ENCODE measurements at regions not wholly inside any gene's neighbourhood (a gene's known extent, or its start where the extent isn't known, plus 50 kb on each side); places are given as distances from the start of the nearest gene placed in this dataset.
"Not testable (repeated sequence)": the region's sequence is repeated elsewhere in the genome, so short reads cannot be mapped to it uniquely, and the experiment has no call there.

DNA sequence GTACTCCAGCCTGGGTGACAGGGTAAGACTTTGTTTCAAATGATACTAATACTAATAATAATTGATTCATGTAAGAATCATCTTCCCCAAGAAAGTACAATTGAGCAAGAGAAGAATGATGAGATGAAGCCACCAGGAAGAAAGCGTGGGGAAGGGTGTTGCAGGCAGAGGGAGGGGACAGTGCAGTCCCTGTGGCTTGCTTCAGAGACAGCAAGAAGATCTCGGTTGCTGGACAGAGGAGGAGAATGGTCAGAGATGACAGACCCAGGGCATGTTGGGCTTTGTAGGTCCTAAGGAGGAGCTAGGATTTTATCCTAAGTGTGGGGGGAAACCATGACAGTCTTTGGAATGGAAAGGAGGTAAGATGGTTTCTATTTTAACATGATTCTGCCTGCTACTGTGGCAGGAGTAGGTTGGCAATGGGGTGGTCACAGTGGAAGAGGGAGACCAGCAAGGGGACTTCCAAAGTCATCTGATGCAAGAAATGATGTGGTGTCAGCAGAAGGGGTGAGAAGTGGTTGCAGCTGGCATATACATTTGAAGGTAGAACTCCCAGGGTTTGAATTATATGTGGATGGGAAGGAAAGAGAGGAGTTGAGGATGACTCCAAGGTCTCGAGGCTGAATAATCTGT is 293.4 kb downstream of the NPIPA7 start:
- in situ Hi-C loops (cut with MboI; ENCODE audit: low sequenced_read_pairs); CTCF ChIA-PET; H3K9ac ChIP-seq (ENCODE audit: low read depth, low read length); H4K91ac ChIP-seq (ENCODE audit: insufficient read depth, low read depth, low read length); H2BK15ac ChIP-seq (ENCODE audit: low read depth, low read length); H2BK5ac ChIP-seq (ENCODE audit: low read depth, low read length, poor library complexity, severe bottlenecking); H4K8ac ChIP-seq (ENCODE audit: low read depth in 2 of 2, low read length in 2 of 2); H3K18ac ChIP-seq (ENCODE audit: low read depth, low read length); H3K27me3 ChIP-seq (ENCODE audit: control insufficient read depth, insufficient read depth, low read length); H4K20me1 ChIP-seq (ENCODE audit: insufficient read depth, low read length); H4K5ac ChIP-seq (ENCODE audit: low read depth, low read length); H3K4me2 ChIP-seq (ENCODE audit: low read depth, low read length); H2AK5ac ChIP-seq (ENCODE audit: low read depth, low read length); DNase-seq; dilution Hi-C loops (cut with HindIII; ENCODE audit: low sequenced_read_pairs, unreplicated experiment); H2AFZ ChIP-seq (replicated peaks; ENCODE audit: low read length, poor library complexity); H2AK9ac ChIP-seq (replicated peaks; ENCODE audit: low read depth, low read length, poor library complexity); H3K4ac ChIP-seq (ENCODE audit: low read depth, low read length); H3K56ac ChIP-seq (ENCODE audit: extremely low read depth, insufficient read depth, low read length); H3K23ac ChIP-seq (ENCODE audit: low read depth, low read length); H3K9me1 ChIP-seq (ENCODE audit: insufficient read depth, low read length); H3K27ac ChIP-seq (ENCODE audit: insufficient read depth, low read length); H3K36me3 ChIP-seq (ENCODE audit: control insufficient read depth, insufficient read depth, low read length); H3K79me1 ChIP-seq (ENCODE audit: low read depth in 1 of 2, low read length in 2 of 2); H3K9me3 ChIP-seq (ENCODE audit: control insufficient read depth, insufficient read depth, low read length); intact Hi-C loops (cut with micrococcal nuclease); BruUV-seq (replicated peaks); ATAC-seq (ENCODE audit: low read depth); H2BK20ac ChIP-seq (ENCODE audit: low read depth, low read length); H3K4me1 ChIP-seq (ENCODE audit: control insufficient read depth, insufficient read depth, low read length); H3K4me3 ChIP-seq (ENCODE audit: insufficient read depth, low read depth, low read length); H2BK120ac ChIP-seq (ENCODE audit: low read depth, low read length); H3K14ac ChIP-seq (replicated peaks; ENCODE audit: low read depth, low read length); POLR2A ChIA-PET (ENCODE audit: unreplicated experiment): not testable (repeated sequence)
- no CpG with 5 or more reads among the region's 3 CpGs for WGBS, 2 experiments (ENCODE audit: extremely low coverage in 2 of 2, insufficient read length in 1 of 2)

GRCh38 chr16:16674820-16675219 is 295.9 kb downstream of the NPIPA7 start:
- no CpG with 5 or more reads among the region's 9 CpGs for WGBS, 2 experiments (ENCODE audit: extremely low coverage in 2 of 2, insufficient read length in 1 of 2)
- H3K27ac ChIP-seq (ENCODE audit: insufficient read depth, low read length); POLR2A ChIA-PET (ENCODE audit: unreplicated experiment); H3K27me3 ChIP-seq (ENCODE audit: control insufficient read depth, insufficient read depth, low read length); H2BK15ac ChIP-seq (ENCODE audit: low read depth, low read length); BruUV-seq (replicated peaks); H4K5ac ChIP-seq (ENCODE audit: low read depth, low read length); H2AK9ac ChIP-seq (replicated peaks; ENCODE audit: low read depth, low read length, poor library complexity); intact Hi-C loops (cut with micrococcal nuclease); H3K56ac ChIP-seq (ENCODE audit: extremely low read depth, insufficient read depth, low read length); H4K91ac ChIP-seq (ENCODE audit: insufficient read depth, low read depth, low read length); H2AFZ ChIP-seq (replicated peaks; ENCODE audit: low read length, poor library complexity); H4K20me1 ChIP-seq (ENCODE audit: insufficient read depth, low read length); H3K79me1 ChIP-seq (ENCODE audit: low read depth in 1 of 2, low read length in 2 of 2); H2AK5ac ChIP-seq (ENCODE audit: low read depth, low read length); H3K4me2 ChIP-seq (ENCODE audit: low read depth, low read length); DNase-seq; H3K14ac ChIP-seq (replicated peaks; ENCODE audit: low read depth, low read length); H3K4me3 ChIP-seq (ENCODE audit: insufficient read depth, low read depth, low read length); H3K9me1 ChIP-seq (ENCODE audit: insufficient read depth, low read length); H3K9me3 ChIP-seq (ENCODE audit: control insufficient read depth, insufficient read depth, low read length); H3K4me1 ChIP-seq (ENCODE audit: control insufficient read depth, insufficient read depth, low read length); in situ Hi-C loops (cut with MboI; ENCODE audit: low sequenced_read_pairs); H3K23ac ChIP-seq (ENCODE audit: low read depth, low read length); ATAC-seq (ENCODE audit: low read depth); H3K36me3 ChIP-seq (ENCODE audit: control insufficient read depth, insufficient read depth, low read length); CTCF ChIA-PET; H2BK120ac ChIP-seq (ENCODE audit: low read depth, low read length); H3K9ac ChIP-seq (ENCODE audit: low read depth, low read length); H2BK5ac ChIP-seq (ENCODE audit: low read depth, low read length, poor library complexity, severe bottlenecking); H4K8ac ChIP-seq (ENCODE audit: low read depth in 2 of 2, low read length in 2 of 2); H2BK20ac ChIP-seq (ENCODE audit: low read depth, low read length); dilution Hi-C loops (cut with HindIII; ENCODE audit: low sequenced_read_pairs, unreplicated experiment); H3K4ac ChIP-seq (ENCODE audit: low read depth, low read length); H3K18ac ChIP-seq (ENCODE audit: low read depth, low read length): not testable (repeated sequence)
